HCT116 (cell line): ENCODE measurements at regions not wholly inside any gene's neighbourhood (a gene's known extent, or its start where the extent isn't known, plus 50 kb on each side); places are given as distances from the start of the nearest gene placed in this dataset.

Source experiments
- ATAC-seq: fragments of 200-7000 bp; cut with Tn5 transposase; 2 replicates; pipeline ENCODE4 v1.9.1; 2020; ENCODE audit warnings: mild to moderate bottlenecking, moderate library complexity
- BruUV-seq: library from RNA; stranded (reverse); fragments of 400-500 nt; replicated peaks from 2 replicates; lab custom pipeline; 2021; lab: Mats Ljungman, UMichigan
- CTCF ChIA-PET: fragments of 300-600 bp; sonication (Branson Sonifier 250); formaldehyde crosslinking; loops from one replicate; lab custom pipeline; 2021; ENCODE audit warnings: antibody characterized with exemption; lab: Charles Lee
- POLR2A ChIA-PET: fragments of 300-600, 350-600 bp; sonication (Branson Sonifier 250); formaldehyde crosslinking; loops from one replicate; lab custom pipeline; 2021; ENCODE audit warnings: antibody characterized with exemption; lab: Charles Lee
- RAD21 ChIA-PET, 2 experiments: fragments of 300-600 bp; sonication (Branson Sonifier 250); formaldehyde crosslinking; loops; one replicate each; lab custom pipeline; 2023; ENCODE audit warnings: low total read pairs in 2 of 2; ENCODE audit not compliant: uncharacterized antibody in 2 of 2, unreplicated experiment in 2 of 2, low non-redundant PET in 1 of 2; lab: Charles Lee
- DNase-seq: peaks from one replicate; pipeline ENCODE4 v3.0.0-alpha.2; 2010; ENCODE audit warnings: low read depth, low spot score
- H2AFZ ChIP-seq: fragments of 200-600 bp; shearing (Covaris generic), sonication (generic); 2 replicates; pipeline ENCODE4 v1.6.1; 2017; ENCODE audit warnings: low read depth, mixed run types, mixed read lengths, antibody characterized with exemption, low read length; ENCODE audit not compliant: poor library complexity, severe bottlenecking
- H3K27ac ChIP-seq: 2 replicates; pipeline ENCODE4 v1.5.1; 2012; ENCODE audit warnings: low read depth, low read length
- H3K27me3 ChIP-seq: fragments of 200-600 bp; sonication (generic); 2 replicates; pipeline ENCODE4 v1.6.1; 2016; ENCODE audit warnings: mixed run types, low read length, mixed read lengths; ENCODE audit not compliant: insufficient read depth
- H3K36me3 ChIP-seq, 2 experiments: fragments of 200-500 bp in 1 of 2; fragments of 200-600 bp in 1 of 2; sonication (Bioruptor generic) in 1 of 2; sonication (generic) in 1 of 2; 2 replicates each; pipeline versions ENCODE4 v1.5.1 to v1.6.1; 2014 to 2016; ENCODE audit warnings: low read length in 2 of 2, inconsistent platforms in 1 of 2, mixed read lengths in 1 of 2, mixed run types in 1 of 2; ENCODE audit not compliant: insufficient read depth in 2 of 2, control insufficient read depth in 1 of 2
- H3K4me1 ChIP-seq, 2 experiments: fragments of 200-600 bp in 1 of 2; sonication (generic) in 1 of 2; 2 replicates each; pipeline versions ENCODE4 v1.5.1 to v1.6.1; 2012 to 2017; ENCODE audit warnings: low read length in 2 of 2, inconsistent platforms in 1 of 2, mild to moderate bottlenecking in 1 of 2, mixed read lengths in 1 of 2, mixed run types in 1 of 2, moderate library complexity in 1 of 2; ENCODE audit not compliant: insufficient read depth in 2 of 2, control insufficient read depth in 1 of 2
- H3K4me2 ChIP-seq: fragments of 200-600 bp; sonication (generic); 2 replicates; pipeline ENCODE4 v1.6.1; 2017; ENCODE audit warnings: mixed run types, low read length, mixed read lengths
- H3K4me3 ChIP-seq, 2 experiments: fragments of 200-600 bp in 1 of 2; sonication (generic) in 1 of 2; replicated peaks in 1 of 2; 2 replicates each; pipeline ENCODE4 v1.5.1; 2011 to 2016; ENCODE audit warnings: low read length in 2 of 2, control low read depth in 1 of 2, low read depth in 1 of 2, mild to moderate bottlenecking in 1 of 2, mixed read lengths in 1 of 2, mixed run types in 1 of 2
- H3K79me2 ChIP-seq: fragments of 200-600 bp; sonication (generic); 2 replicates; pipeline ENCODE4 v1.6.1; 2017; ENCODE audit warnings: mild to moderate bottlenecking, mixed run types, low read length, moderate library complexity, mixed read lengths; ENCODE audit not compliant: insufficient read depth
- H3K9ac ChIP-seq: fragments of 200-600 bp; sonication (generic); 2 replicates; pipeline ENCODE4 v1.6.1; 2016; ENCODE audit warnings: low read length, mixed read lengths
- H3K9me2 ChIP-seq: fragments of 200-600 bp; sonication (generic), shearing (Covaris generic); 2 replicates; pipeline ENCODE4 v1.6.1; 2017; ENCODE audit warnings: mixed run types, mild to moderate bottlenecking, moderate library complexity; ENCODE audit not compliant: insufficient read depth
- H3K9me3 ChIP-seq, 2 experiments: fragments of 200-500 bp in 1 of 2; fragments of 200-600 bp in 1 of 2; sonication (Bioruptor generic) in 1 of 2; sonication (generic) in 1 of 2; 2 replicates each; pipeline ENCODE4 v1.6.1; 2014 to 2017; ENCODE audit warnings: low read length in 2 of 2, mixed read lengths in 2 of 2, inconsistent platforms in 1 of 2, low read depth in 1 of 2, mild to moderate bottlenecking in 1 of 2, mixed run types in 1 of 2, moderate library complexity in 1 of 2; ENCODE audit not compliant: control insufficient read depth in 1 of 2, insufficient read depth in 1 of 2
- H4K20me1 ChIP-seq: fragments of 200-600 bp; sonication (generic), shearing (Covaris generic); 2 replicates; pipeline ENCODE4 v1.6.1; 2017; ENCODE audit warnings: mixed run types, mild to moderate bottlenecking, moderate library complexity; ENCODE audit not compliant: insufficient read depth
- CBX3 ChIP-seq: IDR thresholded peaks from 2 replicates; pipeline ENCODE4 v1.6.1; 2012; ENCODE audit warnings: low read depth
- ELF1 ChIP-seq: IDR thresholded peaks from 2 replicates; pipeline ENCODE4 v1.6.1; 2012; ENCODE audit warnings: low read depth, borderline replicate concordance
- EZH2phosphoT487 ChIP-seq: fragments of 200-600 bp; IDR thresholded peaks from 2 replicates; pipeline ENCODE4 v1.6.1; 2018; ENCODE audit warnings: antibody characterized with exemption, borderline replicate concordance
- JUND ChIP-seq: IDR thresholded peaks from 2 replicates; pipeline ENCODE4 v1.6.1; 2012
- POLR2A ChIP-seq: IDR thresholded peaks from 2 replicates; pipeline ENCODE4 v1.7.0; 2011; ENCODE audit warnings: borderline replicate concordance; ENCODE audit not compliant: insufficient read depth, insufficient read length; ENCODE audit errors: extremely low read depth
- POLR2AphosphoS5 ChIP-seq: IDR thresholded peaks from 2 replicates; pipeline ENCODE4 v1.6.1; 2011; ENCODE audit warnings: mild to moderate bottlenecking, low read depth, low read length, moderate library complexity
- RAD21 ChIP-seq: IDR thresholded peaks from 2 replicates; pipeline ENCODE4 v1.6.1; 2012; ENCODE audit warnings: low read depth, mild to moderate bottlenecking
- SP1 ChIP-seq: IDR thresholded peaks from 2 replicates; pipeline ENCODE4 v1.6.1; 2012; ENCODE audit warnings: low read depth
- TCF7L2 ChIP-seq: IDR thresholded peaks from 2 replicates; pipeline ENCODE4 v1.7.0; 2011; ENCODE audit warnings: borderline replicate concordance, inconsistent platforms; ENCODE audit not compliant: insufficient read depth, insufficient read length; ENCODE audit errors: extremely low read depth
- YY1 ChIP-seq: IDR thresholded peaks from 2 replicates; pipeline ENCODE4 v1.6.1; 2011; ENCODE audit warnings: low read length, low read depth, moderate library complexity, mild to moderate bottlenecking; ENCODE audit not compliant: insufficient replicate concordance; ENCODE audit errors: extremely low read depth
- ZFX ChIP-seq: fragments of 450-650 bp; IDR thresholded peaks from 2 replicates; pipeline ENCODE4 v1.6.1; 2017
- ZNF274 ChIP-seq: fragments of 200-500 bp; sonication (Bioruptor generic); IDR thresholded peaks from 2 replicates; pipeline ENCODE4 v1.6.1; 2014; ENCODE audit warnings: mild to moderate bottlenecking, low read depth, low read length, inconsistent platforms
- intact Hi-C: fragments of 100-400 bp; cut with micrococcal nuclease; formaldehyde crosslinking; loops from 2 replicates; pipeline ENCODE4 v1.10.0; 2022
- TF ChIP-seq, protein P1 (sequence below): IDR thresholded peaks from 2 replicates; pipeline ENCODE4 v1.6.1; 2012; ENCODE audit warnings: low read depth
- TF ChIP-seq, protein P2 (sequence below): IDR thresholded peaks from 2 replicates; pipeline ENCODE4 v1.6.1; 2012
- TF ChIP-seq, protein P3 (sequence below): IDR thresholded peaks from 2 replicates; pipeline ENCODE4 v1.6.1; 2011; ENCODE audit warnings: mild to moderate bottlenecking, low read length, moderate library complexity; ENCODE audit not compliant: insufficient replicate concordance; ENCODE audit errors: extremely low read depth
- TF ChIP-seq, protein P4 (sequence below), 3 experiments: fragments of 200-600 bp in 1 of 3; sonication (generic) in 1 of 3; IDR thresholded peaks in 2 of 3; conservative IDR thresholded peaks in 1 of 3; 2 replicates each; pipeline ENCODE4 v1.5.1; 2012 to 2017; ENCODE audit warnings: low read depth in 2 of 3, low read length in 2 of 3, antibody characterized with exemption in 1 of 3, borderline replicate concordance in 1 of 3, control low read depth in 1 of 3, mild to moderate bottlenecking in 1 of 3, mixed read lengths in 1 of 3, mixed run types in 1 of 3, moderate library complexity in 1 of 3; ENCODE audit not compliant: insufficient read depth in 1 of 3

DNA sequence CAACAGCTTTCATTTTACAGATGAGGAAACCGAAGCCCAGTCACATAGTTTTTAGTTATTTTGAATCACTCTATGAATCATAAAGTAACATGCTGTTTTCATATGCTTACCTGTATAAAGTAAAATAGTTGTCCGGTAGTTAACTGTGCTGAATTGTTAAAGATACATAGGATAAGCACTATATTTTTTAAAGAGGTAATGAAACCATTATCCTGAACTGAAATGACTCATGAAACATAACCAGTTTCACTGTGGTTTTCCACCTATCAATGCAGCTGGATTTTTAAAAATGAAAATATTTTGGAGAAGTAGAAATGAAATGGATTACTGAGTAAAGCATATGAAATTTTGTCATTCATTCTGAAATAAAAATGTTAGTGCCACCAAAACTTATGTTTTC, 655.0 kb downstream of the OLFM4 start:
- Histone ChIP-seq H3K4me2 (no peak overlapping the region), H2AFZ (no peak overlapping the region), H3K79me2 (no peaks in the 10 kb centered on the region), H3K27ac (no peak overlapping the region), H3K4me1 (no peaks in the 10 kb centered on the region), H3K36me3 (no peaks in the 10 kb centered on the region; a peak in 1 of 4 replicates), H3K4me3 (no peak overlapping the region), H3K9me3 (peaks cover 14 to 37% of the 10 kb centered on the region in 2 experiments; a peak in 2 of 4 replicates), H3K9me2 (no peaks in the 10 kb centered on the region), H4K20me1 (no peaks in the 10 kb centered on the region), H3K9ac (no peak overlapping the region), H3K27me3 (no peaks in the 10 kb centered on the region)
- TF ChIP-seq ELF1 (no peak), TCF7L2 (no peak), POLR2A (no peak), ZNF274 (no peak), EZH2phosphoT487 (no peak), POLR2AphosphoS5 (no peak), ZFX (no peak), YY1 (no peak), RAD21 (no peak), SP1 (no peak), JUND (no peak), CBX3 (no peak)
- TF ChIP-seq, protein P1, sequence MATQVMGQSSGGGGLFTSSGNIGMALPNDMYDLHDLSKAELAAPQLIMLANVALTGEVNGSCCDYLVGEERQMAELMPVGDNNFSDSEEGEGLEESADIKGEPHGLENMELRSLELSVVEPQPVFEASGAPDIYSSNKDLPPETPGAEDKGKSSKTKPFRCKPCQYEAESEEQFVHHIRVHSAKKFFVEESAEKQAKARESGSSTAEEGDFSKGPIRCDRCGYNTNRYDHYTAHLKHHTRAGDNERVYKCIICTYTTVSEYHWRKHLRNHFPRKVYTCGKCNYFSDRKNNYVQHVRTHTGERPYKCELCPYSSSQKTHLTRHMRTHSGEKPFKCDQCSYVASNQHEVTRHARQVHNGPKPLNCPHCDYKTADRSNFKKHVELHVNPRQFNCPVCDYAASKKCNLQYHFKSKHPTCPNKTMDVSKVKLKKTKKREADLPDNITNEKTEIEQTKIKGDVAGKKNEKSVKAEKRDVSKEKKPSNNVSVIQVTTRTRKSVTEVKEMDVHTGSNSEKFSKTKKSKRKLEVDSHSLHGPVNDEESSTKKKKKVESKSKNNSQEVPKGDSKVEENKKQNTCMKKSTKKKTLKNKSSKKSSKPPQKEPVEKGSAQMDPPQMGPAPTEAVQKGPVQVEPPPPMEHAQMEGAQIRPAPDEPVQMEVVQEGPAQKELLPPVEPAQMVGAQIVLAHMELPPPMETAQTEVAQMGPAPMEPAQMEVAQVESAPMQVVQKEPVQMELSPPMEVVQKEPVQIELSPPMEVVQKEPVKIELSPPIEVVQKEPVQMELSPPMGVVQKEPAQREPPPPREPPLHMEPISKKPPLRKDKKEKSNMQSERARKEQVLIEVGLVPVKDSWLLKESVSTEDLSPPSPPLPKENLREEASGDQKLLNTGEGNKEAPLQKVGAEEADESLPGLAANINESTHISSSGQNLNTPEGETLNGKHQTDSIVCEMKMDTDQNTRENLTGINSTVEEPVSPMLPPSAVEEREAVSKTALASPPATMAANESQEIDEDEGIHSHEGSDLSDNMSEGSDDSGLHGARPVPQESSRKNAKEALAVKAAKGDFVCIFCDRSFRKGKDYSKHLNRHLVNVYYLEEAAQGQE = no peak
- TF ChIP-seq, protein P2, sequence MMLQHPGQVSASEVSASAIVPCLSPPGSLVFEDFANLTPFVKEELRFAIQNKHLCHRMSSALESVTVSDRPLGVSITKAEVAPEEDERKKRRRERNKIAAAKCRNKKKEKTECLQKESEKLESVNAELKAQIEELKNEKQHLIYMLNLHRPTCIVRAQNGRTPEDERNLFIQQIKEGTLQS = no peak
- TF ChIP-seq, protein P3, sequence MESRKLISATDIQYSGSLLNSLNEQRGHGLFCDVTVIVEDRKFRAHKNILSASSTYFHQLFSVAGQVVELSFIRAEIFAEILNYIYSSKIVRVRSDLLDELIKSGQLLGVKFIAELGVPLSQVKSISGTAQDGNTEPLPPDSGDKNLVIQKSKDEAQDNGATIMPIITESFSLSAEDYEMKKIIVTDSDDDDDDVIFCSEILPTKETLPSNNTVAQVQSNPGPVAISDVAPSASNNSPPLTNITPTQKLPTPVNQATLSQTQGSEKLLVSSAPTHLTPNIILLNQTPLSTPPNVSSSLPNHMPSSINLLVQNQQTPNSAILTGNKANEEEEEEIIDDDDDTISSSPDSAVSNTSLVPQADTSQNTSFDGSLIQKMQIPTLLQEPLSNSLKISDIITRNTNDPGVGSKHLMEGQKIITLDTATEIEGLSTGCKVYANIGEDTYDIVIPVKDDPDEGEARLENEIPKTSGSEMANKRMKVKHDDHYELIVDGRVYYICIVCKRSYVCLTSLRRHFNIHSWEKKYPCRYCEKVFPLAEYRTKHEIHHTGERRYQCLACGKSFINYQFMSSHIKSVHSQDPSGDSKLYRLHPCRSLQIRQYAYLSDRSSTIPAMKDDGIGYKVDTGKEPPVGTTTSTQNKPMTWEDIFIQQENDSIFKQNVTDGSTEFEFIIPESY = no peak
- TF ChIP-seq, protein P4, sequence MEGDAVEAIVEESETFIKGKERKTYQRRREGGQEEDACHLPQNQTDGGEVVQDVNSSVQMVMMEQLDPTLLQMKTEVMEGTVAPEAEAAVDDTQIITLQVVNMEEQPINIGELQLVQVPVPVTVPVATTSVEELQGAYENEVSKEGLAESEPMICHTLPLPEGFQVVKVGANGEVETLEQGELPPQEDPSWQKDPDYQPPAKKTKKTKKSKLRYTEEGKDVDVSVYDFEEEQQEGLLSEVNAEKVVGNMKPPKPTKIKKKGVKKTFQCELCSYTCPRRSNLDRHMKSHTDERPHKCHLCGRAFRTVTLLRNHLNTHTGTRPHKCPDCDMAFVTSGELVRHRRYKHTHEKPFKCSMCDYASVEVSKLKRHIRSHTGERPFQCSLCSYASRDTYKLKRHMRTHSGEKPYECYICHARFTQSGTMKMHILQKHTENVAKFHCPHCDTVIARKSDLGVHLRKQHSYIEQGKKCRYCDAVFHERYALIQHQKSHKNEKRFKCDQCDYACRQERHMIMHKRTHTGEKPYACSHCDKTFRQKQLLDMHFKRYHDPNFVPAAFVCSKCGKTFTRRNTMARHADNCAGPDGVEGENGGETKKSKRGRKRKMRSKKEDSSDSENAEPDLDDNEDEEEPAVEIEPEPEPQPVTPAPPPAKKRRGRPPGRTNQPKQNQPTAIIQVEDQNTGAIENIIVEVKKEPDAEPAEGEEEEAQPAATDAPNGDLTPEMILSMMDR (IDR thresholded peaks at IDR 0.05 in 2 of 3, conservative IDR thresholded peaks at IDR 0.05 in 1 of 3; ENCODE audit: borderline replicate concordance in 1 of 3, insufficient read depth in 1 of 3, low read depth in 2 of 3, low read length in 2 of 3) = no peak
- ChIA-PET POLR2A (no interaction called here), CTCF (no interaction called here), RAD21 (no interaction called here)
- DNase-seq (no peak), ATAC-seq (no peak)
- intact Hi-C loops = no loop called here
- BruUV-seq = no TSS peak
